IMR-90 (cell line): ENCODE measurements at regions not wholly inside any gene's neighbourhood (a gene's known extent, or its start where the extent isn't known, plus 50 kb on each side); places are given as distances from the start of the nearest gene placed in this dataset.

Experiments used
- CEBPB ChIP-seq: IDR thresholded peaks from 2 replicates; pipeline ENCODE4 v1.6.1; 2012; ENCODE audit warnings: low read depth, low read length, improper control_type of control experiment
- CHD1 ChIP-seq: IDR thresholded peaks from 2 replicates; pipeline ENCODE4 v1.6.1; 2012; ENCODE audit warnings: low read depth, low read length, improper control_type of control experiment
- CTCF ChIP-seq: conservative IDR thresholded peaks from 2 replicates; pipeline ENCODE4 v1.5.1; 2012; ENCODE audit warnings: mild to moderate bottlenecking, low read depth, low read length, improper control_type of control experiment
- MXI1 ChIP-seq: IDR thresholded peaks from 2 replicates; pipeline ENCODE4 v1.6.1; 2012; ENCODE audit warnings: low read depth, mild to moderate bottlenecking, low read length, moderate library complexity, borderline replicate concordance
- NFE2L2 ChIP-seq: fragments of 150-350 bp; IDR thresholded peaks from 2 replicates; pipeline ENCODE4 v1.6.1; 2016; ENCODE audit warnings: low read depth, mild to moderate bottlenecking, low read length
- POLR2A ChIP-seq: IDR thresholded peaks from 2 replicates; pipeline ENCODE4 v1.6.1; 2012; ENCODE audit warnings: mild to moderate bottlenecking, low read depth, low read length
- RCOR1 ChIP-seq: IDR thresholded peaks from 2 replicates; pipeline ENCODE4 v1.6.1; 2012; ENCODE audit warnings: mild to moderate bottlenecking, low read length, improper control_type of control experiment; ENCODE audit not compliant: insufficient replicate concordance
- SMC3 ChIP-seq: fragments of 150-350 bp; IDR thresholded peaks from 2 replicates; pipeline ENCODE4 v1.6.1; 2016; ENCODE audit warnings: low read depth, mild to moderate bottlenecking, antibody characterized with exemption, low read length, moderate library complexity

- TF ChIP-seq CTCF (no peak), MXI1 (no peak), RCOR1 (no peak), POLR2A (no peak), SMC3 (no peak), CHD1 (no peak), CEBPB (no peak), NFE2L2 (no peak)
These were observed 72.9 kb upstream of the NPAS1 start for GRCh38 chr19:46946611-46947238.
